HG02678 (cell line): ENCODE measurements at regions not wholly inside any gene's neighbourhood (a gene's known extent, or its start where the extent isn't known, plus 50 kb on each side); places are given as distances from the start of the nearest gene placed in this dataset.

Source experiments
- ATAC-seq: cut with Tn5 transposase; IDR thresholded peaks from one replicate; pipeline ENCODE4 v1.9.1; 2021; ENCODE audit warnings: mild to moderate bottlenecking, moderate library complexity; ENCODE audit not compliant: unreplicated experiment

DNA sequence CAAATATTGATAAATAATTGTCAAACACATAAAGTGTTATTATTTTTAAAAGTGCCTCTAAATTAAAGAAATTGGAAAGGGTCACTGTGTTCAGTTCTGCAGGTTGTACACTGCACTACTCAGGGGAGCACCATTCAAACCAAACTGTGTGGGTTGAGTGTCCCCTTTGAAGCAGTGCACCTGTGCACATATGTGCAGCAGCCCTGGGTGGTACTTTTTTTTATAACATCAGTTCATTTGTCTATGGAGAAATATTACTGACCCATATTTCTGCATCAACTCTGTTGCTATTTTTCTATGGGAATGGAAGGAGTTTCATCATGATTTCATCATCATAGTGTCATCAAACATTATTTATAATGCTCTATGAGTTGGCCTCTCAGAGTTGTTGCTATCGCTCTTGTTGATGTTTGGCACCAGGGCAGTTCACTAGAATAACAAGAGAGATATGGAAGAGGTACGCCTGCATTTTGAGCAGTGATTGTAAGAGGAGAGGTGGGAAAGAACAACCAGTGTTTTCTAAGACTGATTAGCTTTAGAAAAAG, 457.6 kb downstream of the TFAP2A start:
- no peak for ATAC-seq

DNA sequence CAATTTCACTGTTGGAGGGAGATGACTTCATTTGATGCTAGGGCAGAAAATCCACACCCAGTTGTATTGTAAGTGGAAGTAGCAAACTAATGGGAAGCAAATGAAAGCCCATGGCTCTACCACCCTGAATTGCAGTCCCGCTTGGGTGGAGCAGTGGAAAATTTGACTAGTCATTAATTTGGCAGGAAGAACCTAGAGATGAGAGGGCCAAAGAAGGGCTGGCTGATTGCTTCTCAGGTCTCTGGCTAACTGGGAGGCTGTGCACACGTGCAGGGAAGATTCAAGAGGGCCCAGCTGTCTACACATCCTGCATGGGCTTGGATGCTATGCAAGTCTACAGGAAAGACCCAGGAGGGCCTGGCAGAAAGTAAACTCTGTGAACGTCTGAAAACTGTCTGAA, 466.2 kb downstream of the TFAP2A start:
- ATAC-seq = no peak

DNA sequence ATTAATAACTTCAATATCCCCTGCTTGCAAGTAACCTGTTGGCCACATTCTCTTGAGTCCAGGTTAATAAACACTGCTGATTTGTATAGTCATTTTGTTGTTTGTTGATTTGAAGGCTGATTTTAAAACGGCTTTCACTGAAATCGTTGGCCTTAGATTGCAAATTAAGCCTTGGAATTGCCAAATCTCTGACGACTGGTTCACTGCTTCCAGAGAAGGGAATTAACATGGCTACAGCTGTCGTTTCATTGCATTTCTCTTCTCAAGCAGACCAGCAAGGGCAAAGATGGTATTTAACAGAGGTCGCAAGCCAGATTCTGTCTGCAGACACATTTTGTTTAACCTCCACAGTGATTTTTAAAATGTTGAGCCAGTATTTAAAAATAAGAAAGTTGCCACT, 470.9 kb downstream of the TFAP2A start:
- ATAC-seq = no peak

DNA sequence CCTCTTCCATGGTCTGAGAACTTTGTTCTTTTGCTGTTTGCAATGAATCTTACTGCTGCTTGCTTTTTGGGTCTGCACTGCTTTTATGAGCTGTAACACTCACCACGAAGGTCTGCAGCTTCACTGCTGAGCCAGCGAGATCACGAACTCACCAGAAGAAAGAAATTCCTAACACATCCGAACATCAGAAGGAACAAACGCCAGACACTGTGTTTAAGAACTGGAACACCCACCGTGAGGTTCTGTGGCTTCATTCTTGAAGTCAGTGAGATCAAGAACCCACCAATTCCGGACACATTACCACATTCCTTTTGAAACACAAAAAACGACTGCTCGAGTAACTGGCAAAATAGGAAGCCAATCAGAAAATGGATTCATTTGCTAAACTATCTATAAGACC, 471.8 kb downstream of the TFAP2A start:
- no peak for ATAC-seq

GRCh38 chr6:9942131-9942530, 472.7 kb downstream of the TFAP2A start:
- no peak for ATAC-seq

DNA sequence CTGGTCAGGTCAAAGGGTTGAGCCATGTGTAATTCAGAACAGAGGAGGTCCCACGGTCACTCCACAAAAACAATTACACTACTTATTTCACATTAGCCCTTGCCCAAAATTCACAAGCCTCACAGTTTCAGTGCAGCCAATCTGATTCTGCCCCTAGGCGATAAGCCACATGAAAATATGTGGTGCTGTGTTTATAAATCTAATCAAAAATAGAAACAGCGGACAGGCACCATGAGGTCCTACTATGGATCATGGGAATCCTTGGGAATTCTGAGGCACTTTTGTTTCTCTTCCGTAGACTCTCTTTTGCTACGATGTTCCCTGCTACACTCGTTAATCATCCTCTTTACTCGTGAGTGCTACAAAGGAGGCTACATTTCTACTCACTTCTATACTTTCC, 476.1 kb downstream of the TFAP2A start:
- ATAC-seq = no peak

DNA sequence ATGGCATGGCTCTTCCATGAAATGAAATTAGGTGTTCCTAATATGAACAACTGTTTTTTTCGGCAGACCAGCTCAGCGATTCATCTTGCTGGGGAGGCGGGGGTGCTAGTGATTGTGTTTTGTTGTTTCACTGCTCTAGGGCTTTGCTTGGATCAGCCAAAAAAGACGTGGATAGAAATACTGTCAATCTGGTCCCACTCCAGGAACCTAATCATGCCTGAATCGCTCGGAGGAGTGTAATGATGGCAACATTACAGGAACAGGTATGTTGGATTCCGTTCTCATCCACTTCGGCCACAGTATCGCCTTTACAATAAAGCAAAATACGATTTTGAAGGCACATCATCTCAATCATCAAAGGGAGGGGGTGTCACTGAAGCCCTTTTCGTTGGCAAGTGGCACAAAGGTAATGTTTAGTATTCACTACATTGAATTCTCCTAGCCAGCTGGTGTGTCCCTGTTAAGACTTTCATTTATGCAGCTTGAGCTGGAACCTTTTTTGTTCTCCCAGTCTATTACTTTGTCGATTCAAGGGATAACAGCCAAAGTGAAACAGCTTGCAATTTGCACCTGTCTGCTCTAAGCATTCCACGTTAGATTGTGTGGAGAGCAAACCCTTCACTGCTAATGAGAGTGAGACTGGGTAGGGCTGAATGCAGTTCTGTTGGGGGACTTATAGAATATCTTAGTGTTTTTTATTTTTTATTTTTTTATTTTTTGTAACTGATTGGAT, 477.7 kb downstream of the TFAP2A start:
- no peak for ATAC-seq

DNA sequence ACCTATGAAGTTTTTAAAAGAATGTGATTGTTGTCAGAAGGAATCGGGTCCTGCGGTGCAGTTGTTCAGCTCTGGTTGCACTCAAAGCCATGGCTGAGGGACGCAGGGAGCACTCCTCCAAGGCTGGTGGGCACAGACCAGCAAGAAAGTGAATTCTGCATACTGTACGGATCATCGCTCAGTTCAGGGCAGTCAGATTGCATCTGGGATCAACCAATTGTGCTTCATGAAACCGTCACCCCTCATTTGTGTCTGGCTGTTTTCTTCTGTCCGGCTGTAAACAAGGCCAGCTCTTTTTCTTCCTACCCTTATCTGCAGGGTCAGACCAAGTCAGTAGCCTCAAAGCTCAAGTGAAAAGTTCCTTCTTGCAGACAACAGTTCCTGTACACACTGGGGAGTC, 478.3 kb downstream of the TFAP2A start:
- ATAC-seq = no peak

DNA sequence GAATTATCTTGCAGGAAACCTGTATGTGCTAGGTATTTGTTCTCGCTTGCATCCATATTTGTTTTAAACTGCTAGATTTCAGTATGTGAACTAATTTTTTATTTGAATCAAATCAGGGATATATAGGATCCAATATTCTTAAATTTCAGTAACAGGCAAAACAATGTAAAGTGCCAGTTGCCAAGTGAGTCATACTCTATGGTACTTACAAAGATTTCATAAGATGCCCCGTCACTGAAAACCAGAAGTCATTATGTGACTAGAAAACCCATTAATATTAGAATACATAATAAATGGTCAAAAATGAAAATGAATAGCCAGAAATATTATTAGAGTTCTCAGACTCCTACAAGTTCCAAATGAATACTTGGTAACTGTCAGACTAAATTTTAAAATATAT, 481.2 kb downstream of the TFAP2A start:
- no peak for ATAC-seq

DNA sequence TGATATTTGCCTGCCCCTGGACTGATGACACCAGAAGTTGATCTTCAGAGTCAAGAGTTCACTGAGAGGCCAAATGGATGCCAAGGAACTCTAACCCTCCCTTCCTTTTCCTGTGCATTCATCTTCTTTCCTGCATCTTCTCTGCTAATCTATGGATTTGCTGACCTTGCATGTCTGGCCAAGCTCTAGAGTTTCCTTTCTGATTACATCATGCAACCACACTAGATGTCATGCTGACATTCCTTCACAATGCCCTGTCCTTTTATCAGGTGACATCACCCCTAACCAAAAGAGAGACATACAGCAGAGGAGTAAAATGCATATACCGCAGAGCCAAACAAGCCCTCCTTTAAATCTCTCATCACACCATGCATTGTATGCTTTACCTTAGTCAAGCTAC, 487.6 kb downstream of the TFAP2A start:
- ATAC-seq = no peak

DNA sequence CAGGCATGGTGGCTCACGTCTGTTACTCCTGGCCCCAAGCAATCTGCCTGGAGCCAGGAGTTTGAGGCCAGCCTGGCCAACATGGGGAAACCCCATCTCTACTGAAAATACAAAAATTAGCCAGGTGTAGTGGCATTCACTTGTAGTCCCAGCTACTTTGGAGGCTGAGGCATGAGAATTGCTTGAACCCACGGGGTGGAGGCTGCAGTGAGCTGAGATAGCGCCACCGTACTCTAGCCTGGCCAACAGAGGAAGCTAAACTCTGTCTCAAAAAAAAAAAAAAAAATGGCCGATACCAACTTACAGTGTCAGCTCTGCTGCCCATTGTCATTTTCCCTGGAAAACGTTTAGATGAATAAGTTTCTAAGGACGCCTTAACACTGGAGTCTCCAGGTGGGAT, 489.9 kb downstream of the TFAP2A start:
- no peak for ATAC-seq

DNA sequence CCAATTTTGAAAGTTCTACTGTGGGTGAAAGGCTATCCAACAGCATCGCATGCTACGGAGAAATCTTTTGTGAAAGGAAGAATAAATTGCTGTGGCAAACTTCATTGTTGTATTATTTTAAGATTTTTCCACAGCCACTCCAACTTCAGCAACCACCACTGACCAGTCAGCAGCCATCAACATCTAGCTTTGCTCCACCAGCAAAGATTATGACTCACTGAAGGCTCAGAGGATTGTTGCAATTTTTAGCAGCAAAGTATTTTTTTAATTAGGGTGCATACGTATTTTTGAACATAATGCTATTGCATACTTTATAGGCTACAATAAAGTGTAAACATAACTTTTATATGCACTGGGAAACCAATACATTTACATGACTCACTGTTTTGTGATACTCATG, 493.5 kb downstream of the TFAP2A start:
- ATAC-seq = no peak

DNA sequence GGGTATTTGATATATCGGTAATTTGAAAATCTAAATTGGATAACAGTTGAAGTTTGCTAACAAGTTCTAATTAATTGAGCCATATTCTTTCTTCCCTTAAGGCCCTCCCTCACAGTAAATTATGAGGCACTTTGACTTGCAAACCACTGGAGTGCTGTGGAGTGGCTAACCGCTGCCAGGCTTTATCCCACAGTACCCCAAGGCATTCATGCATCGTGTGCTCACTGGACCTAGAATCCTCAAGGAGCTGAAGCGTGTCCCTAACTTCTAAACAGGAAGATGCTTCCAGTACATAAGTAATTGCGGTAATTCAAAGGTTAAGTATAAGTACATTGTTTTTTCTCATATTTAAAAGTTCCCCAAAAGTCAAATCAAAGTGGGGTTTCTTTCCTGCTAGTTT, 499.9 kb downstream of the TFAP2A start:
- no peak for ATAC-seq

DNA sequence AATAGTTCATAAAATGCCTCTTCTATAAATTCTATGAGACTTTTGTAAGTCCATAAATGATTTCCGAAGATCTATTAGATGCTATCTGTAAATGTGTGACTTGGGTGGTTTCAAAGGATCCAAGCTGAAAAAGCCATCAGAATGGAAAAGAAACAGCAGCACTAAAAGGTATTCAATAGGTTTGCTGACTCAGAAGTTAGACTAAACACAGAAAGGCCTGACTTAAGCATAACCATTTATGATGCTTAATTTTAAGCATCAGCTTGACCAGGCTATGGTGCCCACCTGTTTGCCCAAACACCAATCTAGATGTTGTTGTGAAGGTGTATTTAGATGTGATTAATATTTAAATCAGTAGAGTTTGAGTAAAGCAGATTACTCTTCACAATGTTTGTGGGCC, 513.5 kb downstream of the TFAP2A start:
- no peak for ATAC-seq

GRCh38 chr6:9896806-9897205, 518.1 kb downstream of the TFAP2A start:
- ATAC-seq = no peak

- ATAC-seq = no peak
Measured at GRCh38 chr6:9890893-9891292, 524.0 kb downstream of the TFAP2A start.

GRCh38 chr6:9890469-9890868, 524.4 kb downstream of the TFAP2A start:
- no peak for ATAC-seq

DNA sequence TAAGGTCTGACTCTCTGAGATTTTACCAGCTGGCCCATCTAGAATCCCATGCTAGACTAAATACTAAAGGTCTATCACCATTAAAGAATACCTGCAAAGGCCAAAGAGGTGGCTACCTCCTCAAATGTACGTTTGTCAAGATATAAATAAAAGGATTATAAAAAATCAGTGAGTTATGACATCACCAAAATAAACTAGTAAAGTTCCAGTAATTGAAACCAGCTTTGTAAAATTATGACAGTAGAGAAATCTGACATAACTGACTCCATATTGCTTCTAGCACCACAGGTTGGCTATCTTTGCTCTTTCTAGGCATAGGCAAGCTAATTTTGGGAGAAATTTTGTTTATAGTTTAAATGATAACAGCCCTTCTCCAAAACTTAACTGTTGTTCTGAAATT, 536.3 kb downstream of the TFAP2A start:
- ATAC-seq = no peak

DNA sequence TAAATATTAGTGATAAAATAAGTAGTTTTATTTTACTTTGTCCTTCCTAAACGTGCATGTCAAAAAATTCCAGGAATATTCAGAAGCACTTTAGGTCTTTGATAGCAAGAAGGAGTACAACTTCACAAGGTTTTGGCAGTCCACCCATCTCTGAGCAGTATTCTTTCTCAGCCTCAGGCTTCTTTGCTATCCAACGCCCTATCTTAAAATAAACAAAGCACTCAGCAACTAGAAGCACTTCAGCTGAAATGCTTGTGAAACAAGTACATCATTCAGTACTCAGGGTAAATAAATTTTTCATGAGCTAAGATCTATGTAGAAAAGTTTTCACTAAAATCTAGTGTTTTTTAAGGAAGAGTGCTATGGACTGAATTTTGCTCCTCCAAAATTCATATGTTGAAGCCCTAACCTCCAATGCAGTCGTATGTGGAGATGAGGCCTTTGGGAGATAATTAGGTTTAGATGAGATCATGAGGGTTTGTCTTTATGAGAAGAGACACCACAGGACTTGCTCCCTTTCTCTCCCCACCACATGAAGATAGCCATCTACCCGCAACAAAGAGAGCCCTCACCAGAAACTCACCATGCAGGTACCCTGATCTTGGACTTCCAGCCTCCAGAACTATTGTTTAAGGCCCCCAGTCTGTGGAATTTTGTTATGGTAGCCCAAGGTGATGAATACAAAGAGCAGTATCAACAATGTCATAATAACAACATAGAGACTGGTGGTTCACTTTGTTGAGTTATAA, 539.1 kb downstream of the TFAP2A start:
- no peak for ATAC-seq

DNA sequence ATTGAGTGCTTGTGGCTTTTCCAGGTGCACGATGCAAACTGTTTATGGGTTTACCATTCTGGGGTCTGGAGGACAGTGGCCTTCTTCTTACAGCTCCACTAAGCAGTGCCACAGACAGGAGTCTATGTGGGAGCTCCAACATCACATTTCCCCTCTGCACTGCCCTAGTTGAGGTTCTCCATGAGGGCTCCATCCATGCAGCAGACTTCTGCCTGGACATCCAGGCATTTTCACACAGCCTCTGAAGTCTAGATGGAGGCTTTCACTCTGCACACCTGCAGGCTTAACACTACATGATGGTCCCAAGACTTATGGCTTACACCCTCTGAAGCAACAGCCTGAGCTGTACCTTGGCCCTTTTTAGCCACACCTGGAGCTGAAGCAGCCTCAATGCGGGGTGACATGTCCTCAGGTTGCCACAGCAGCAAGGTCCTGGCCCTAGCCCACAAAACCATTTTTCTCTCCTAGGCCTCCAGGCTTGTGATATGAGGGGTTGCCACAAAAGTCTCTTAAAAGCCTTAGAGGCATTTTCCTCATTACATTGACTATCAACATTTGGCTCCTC, 552.2 kb downstream of the TFAP2A start:
- no peak for ATAC-seq

GRCh38 chr6:9851541-9852380, 563.1 kb downstream of the TFAP2A start:
- ATAC-seq = no peak
